GM18858 (cell line): ENCODE measurements at regions not wholly inside any gene's neighbourhood (a gene's known extent, or its start where the extent isn't known, plus 50 kb on each side); places are given as distances from the start of the nearest gene placed in this dataset.

ENCODE experiments used
- ATAC-seq: cut with Tn5 transposase; IDR thresholded peaks from one replicate; pipeline ENCODE4 v1.9.1; 2021; ENCODE audit not compliant: unreplicated experiment

GRCh38 chr10:83164156-83164555 is 975.2 kb upstream of the GHITM start:
- no peak for ATAC-seq

- ATAC-seq: no peak
Measured at GRCh38 chr10:83165265-83165664, 974.0 kb upstream of the GHITM start.

- ATAC-seq: no peak
Measured at GRCh38 chr10:83166344-83166743, 973.0 kb upstream of the GHITM start.

GRCh38 chr10:83167081-83167480 is 972.2 kb upstream of the GHITM start:
- no peak for ATAC-seq

GRCh38 chr10:83176901-83177300 is 962.4 kb upstream of the GHITM start:
- ATAC-seq: no peak

GRCh38 chr10:83178526-83178925 is 960.8 kb upstream of the GHITM start:
- ATAC-seq: no peak

- ATAC-seq: no peak
Measured at GRCh38 chr10:83179371-83179770, 959.9 kb upstream of the GHITM start.

- ATAC-seq: no peak
Measured at GRCh38 chr10:83182076-83182475, 957.2 kb upstream of the GHITM start.

- ATAC-seq: no peak
Measured at GRCh38 chr10:83184641-83185040, 954.7 kb upstream of the GHITM start.

GRCh38 chr10:83190614-83191013 is 948.7 kb upstream of the GHITM start:
- ATAC-seq: no peak

- ATAC-seq: no peak
Measured at GRCh38 chr10:83193026-83193425, 946.3 kb upstream of the GHITM start.

- ATAC-seq: no peak
Measured at GRCh38 chr10:83195021-83195420, 944.3 kb upstream of the GHITM start.

GRCh38 chr10:83199374-83199773 is 939.9 kb upstream of the GHITM start:
- ATAC-seq: no peak

- ATAC-seq: no peak
Measured at GRCh38 chr10:83205861-83206260, 933.4 kb upstream of the GHITM start.

- ATAC-seq: no peak
Measured at GRCh38 chr10:83212632-83213334, 926.5 kb upstream of the GHITM start.

- no peak for ATAC-seq
Measured at GRCh38 chr10:83214136-83214535, 925.2 kb upstream of the GHITM start.

GRCh38 chr10:83218205-83218604 is 921.1 kb upstream of the GHITM start:
- ATAC-seq: no peak

- no peak for ATAC-seq
Measured at GRCh38 chr10:83222300-83222699, 917.0 kb upstream of the GHITM start.

- ATAC-seq: no peak
Measured at GRCh38 chr10:83222832-83223742, 916.2 kb upstream of the GHITM start.

- ATAC-seq: no peak
Measured at GRCh38 chr10:83225781-83226180, 913.5 kb upstream of the GHITM start.

- no peak for ATAC-seq
Measured at GRCh38 chr10:83229991-83230390, 909.3 kb upstream of the GHITM start.

GRCh38 chr10:83233691-83234090 is 905.6 kb upstream of the GHITM start:
- no peak for ATAC-seq
